Activated naive CD8-positive, alpha-beta T cell (primary cell): ENCODE measurements at regions not wholly inside any gene's neighbourhood (a gene's known extent, or its start where the extent isn't known, plus 50 kb on each side); places are given as distances from the start of the nearest gene placed in this dataset.

Source experiments
- H3K27ac Mint-ChIP-seq: one replicate; pipeline ENCODE4 v1.8.0; 2021; ENCODE audit warnings: mixed read lengths
- H3K27me3 Mint-ChIP-seq: one replicate; pipeline ENCODE4 v1.8.0; 2021; ENCODE audit warnings: mixed read lengths
- H3K36me3 Mint-ChIP-seq: one replicate; pipeline ENCODE4 v1.8.0; 2021; ENCODE audit warnings: mixed read lengths
- H3K4me1 Mint-ChIP-seq: one replicate; pipeline ENCODE4 v1.8.0; 2021; ENCODE audit warnings: low read depth, mixed read lengths
- H3K4me3 Mint-ChIP-seq: one replicate; pipeline ENCODE4 v1.8.0; 2021; ENCODE audit warnings: mild to moderate bottlenecking, mixed read lengths
- H3K9me3 Mint-ChIP-seq: one replicate; pipeline ENCODE4 v1.8.0; 2021; ENCODE audit warnings: low read depth, mixed read lengths

DNA sequence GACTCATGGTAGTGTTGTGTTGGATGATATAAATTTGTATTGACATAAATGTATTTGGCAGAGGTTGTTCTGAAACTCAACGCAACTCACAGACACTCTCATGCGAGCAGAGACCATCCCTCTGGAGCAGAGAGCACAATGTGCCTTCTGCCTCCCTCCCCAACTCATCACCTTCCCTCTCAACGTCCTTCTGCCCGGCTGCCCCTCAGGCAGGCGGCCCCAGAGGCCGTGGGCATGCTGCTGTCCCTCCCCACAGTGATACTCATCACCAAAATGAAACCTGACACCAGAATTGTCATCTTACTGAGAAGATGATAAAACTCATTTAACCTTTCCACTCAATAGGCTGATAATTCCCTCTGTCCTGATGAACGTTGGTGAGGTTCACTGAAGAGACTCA, 260.6 kb downstream of the ETS1 start:
- peak overlapping the region; percentile 99 for H3K27ac Mint-ChIP-seq
- H3K27me3 Mint-ChIP-seq, result no peaks in the 10 kb centered on the region

GRCh38 chr11:128324531-128325141, 262.7 kb downstream of the ETS1 start:
- Mint-ChIP-seq H3K4me1 (peaks cover 91% of the 10 kb centered on the region), H3K27me3 (no peaks in the 10 kb centered on the region), H3K4me3 (peak overlapping the region; percentile 69), H3K36me3 (peaks cover 4% of the 10 kb centered on the region), H3K27ac (peak overlapping the region; percentile 99), H3K9me3 (no peaks in the 10 kb centered on the region)

More for the DNA sequence above, 260.6 kb downstream of the ETS1 start:
- peaks cover 4% of the 10 kb centered on the region for H3K36me3 Mint-ChIP-seq
- H3K4me3 Mint-ChIP-seq, result peak overlapping the region; percentile 48
- peaks cover 98% of the 10 kb centered on the region for H3K4me1 Mint-ChIP-seq
- no peaks in the 10 kb centered on the region for H3K9me3 Mint-ChIP-seq

- peaks cover 4% of the 10 kb centered on the region for H3K36me3 Mint-ChIP-seq
- peak overlapping the region; percentile 99 for H3K27ac Mint-ChIP-seq
- H3K4me1 Mint-ChIP-seq, result peaks cover 91% of the 10 kb centered on the region
- H3K9me3 Mint-ChIP-seq, result no peaks in the 10 kb centered on the region
- no peaks in the 10 kb centered on the region for H3K27me3 Mint-ChIP-seq
- H3K4me3 Mint-ChIP-seq, result peak overlapping the region; percentile 69
Measured at GRCh38 chr11:128324051-128324481, 263.3 kb downstream of the ETS1 start.

DNA sequence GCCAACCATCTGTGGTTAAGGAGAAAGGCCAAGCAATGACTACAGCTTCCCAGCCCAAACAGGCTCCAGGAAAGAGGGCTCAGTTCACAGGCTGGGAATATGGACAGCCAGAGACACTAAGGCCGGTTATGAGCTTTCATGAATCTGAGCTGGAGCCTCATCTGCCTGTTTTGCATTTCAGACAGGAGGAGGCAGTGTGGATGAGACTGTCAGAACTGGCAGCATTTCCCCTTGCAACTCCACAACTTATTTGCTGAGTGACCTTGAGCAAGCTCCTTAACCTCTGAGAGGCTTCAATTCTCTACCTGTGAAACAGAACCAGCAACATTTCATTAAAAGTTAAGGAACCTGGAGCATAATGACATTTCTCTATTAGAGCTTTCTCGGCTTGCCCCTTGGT, 264.0 kb downstream of the ETS1 start:
- no peaks in the 10 kb centered on the region for H3K27me3 Mint-ChIP-seq
- peaks cover 6% of the 10 kb centered on the region for H3K36me3 Mint-ChIP-seq
- peaks cover 4% of the 10 kb centered on the region for H3K9me3 Mint-ChIP-seq
- H3K27ac Mint-ChIP-seq, result peak overlapping the region; percentile 99
- peaks cover 91% of the 10 kb centered on the region for H3K4me1 Mint-ChIP-seq
- peak overlapping the region; percentile 69 for H3K4me3 Mint-ChIP-seq

GRCh38 chr11:128318856-128319474, 268.4 kb downstream of the ETS1 start:
- Mint-ChIP-seq H3K4me1 (peaks cover 82% of the 10 kb centered on the region), H3K27me3 (no peaks in the 10 kb centered on the region), H3K9me3 (peaks cover 22% of the 10 kb centered on the region), H3K36me3 (peaks cover 22% of the 10 kb centered on the region), H3K4me3 (peak overlapping the region; percentile 48), H3K27ac (peak overlapping the region; percentile 88)

- no peak overlapping the region for H3K4me3 Mint-ChIP-seq
- H3K36me3 Mint-ChIP-seq, result peaks cover 27% of the 10 kb centered on the region
- no peaks in the 10 kb centered on the region for H3K27me3 Mint-ChIP-seq
- H3K9me3 Mint-ChIP-seq, result peaks cover 25% of the 10 kb centered on the region
- H3K4me1 Mint-ChIP-seq, result peaks cover 78% of the 10 kb centered on the region
- peak overlapping the region; percentile 83 for H3K27ac Mint-ChIP-seq
Measured at GRCh38 chr11:128316541-128317227, 270.7 kb downstream of the ETS1 start.

DNA sequence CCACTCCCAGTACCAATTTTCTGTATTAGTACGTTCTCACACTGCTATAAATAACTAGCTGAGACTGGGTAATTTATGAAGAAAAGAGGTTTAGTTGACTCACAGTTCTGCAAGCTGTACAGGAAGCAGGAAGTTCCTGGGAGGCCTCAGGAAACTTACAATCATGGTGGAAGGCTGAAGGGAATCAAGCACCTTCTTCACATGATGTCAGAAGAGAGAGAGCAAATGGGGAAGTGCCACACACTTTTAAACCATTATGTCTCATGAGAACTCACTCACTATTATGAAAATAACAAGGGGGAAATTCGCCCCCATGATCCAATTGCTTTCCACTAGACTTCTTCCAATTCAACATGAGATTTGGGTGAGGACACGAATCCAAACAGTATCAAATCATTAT, 271.4 kb downstream of the ETS1 start:
- Mint-ChIP-seq H3K27me3 (no peaks in the 10 kb centered on the region), H3K4me3 (no peak overlapping the region), H3K36me3 (peaks cover 27% of the 10 kb centered on the region), H3K9me3 (peaks cover 25% of the 10 kb centered on the region), H3K4me1 (peaks cover 80% of the 10 kb centered on the region), H3K27ac (peak overlapping the region; percentile 83)

- Mint-ChIP-seq H3K27ac (peak overlapping the region; percentile 86), H3K4me1 (peaks cover 86% of the 10 kb centered on the region), H3K4me3 (peak overlapping the region; percentile 36), H3K27me3 (no peaks in the 10 kb centered on the region), H3K9me3 (peaks cover 25% of the 10 kb centered on the region), H3K36me3 (peaks cover 30% of the 10 kb centered on the region)
Measured at GRCh38 chr11:128313931-128314330, 273.4 kb downstream of the ETS1 start.

DNA sequence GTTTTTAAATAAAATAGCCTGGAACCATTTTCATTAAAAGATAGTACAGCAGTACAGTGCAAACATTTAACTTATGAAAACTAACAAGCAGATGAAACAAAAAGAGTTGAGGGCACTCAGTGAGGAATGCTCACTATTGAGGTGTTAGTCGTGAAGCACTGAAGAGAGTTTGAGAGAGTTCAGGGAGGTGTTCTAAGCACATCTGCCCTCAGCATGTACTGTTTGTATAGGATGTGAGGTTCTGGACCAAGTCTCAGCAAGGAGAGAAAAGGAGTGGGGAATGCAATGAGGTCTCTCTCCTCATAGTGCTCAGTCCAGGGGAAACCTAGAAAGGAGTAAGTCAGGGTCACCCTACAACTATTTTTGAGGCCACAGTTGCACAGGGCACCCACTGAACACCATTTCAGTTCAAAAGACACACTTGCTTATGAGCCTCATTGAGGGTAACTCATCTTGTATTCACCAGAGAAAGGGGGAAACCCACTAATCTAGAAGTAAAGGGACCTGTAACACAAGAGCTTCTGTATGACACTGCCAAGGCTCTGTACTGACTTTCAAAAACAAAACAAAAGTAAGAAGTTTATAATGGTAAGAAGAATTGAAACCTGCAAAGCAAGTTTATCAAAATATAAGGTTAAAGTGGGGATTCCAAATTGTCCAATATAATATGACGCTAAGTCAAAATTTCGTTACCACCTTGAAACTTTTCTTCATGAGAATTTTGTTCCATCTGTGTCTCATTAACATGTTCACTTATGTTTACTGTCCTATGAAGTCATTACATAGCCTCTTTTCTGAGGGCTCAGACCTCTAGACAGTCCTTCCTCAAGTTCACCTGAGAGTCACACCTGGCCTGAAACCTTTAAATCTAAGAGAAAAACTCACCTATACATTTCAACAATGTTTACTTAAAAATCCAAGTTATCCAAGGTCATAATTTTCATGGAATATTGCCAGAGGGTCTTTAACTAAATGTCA, 275.3 kb downstream of the ETS1 start:
- peaks cover 86% of the 10 kb centered on the region for H3K4me1 Mint-ChIP-seq
- peaks cover 29% of the 10 kb centered on the region for H3K36me3 Mint-ChIP-seq
- peak overlapping the region; percentile 90 for H3K27ac Mint-ChIP-seq
- H3K27me3 Mint-ChIP-seq, result no peaks in the 10 kb centered on the region
- H3K9me3 Mint-ChIP-seq, result peaks cover 21% of the 10 kb centered on the region
- H3K4me3 Mint-ChIP-seq, result peak overlapping the region; percentile 19

GRCh38 chr11:128310676-128311445, 276.5 kb downstream of the ETS1 start:
- H3K4me1 Mint-ChIP-seq, result peaks cover 84% of the 10 kb centered on the region
- peak overlapping the region; percentile 90 for H3K27ac Mint-ChIP-seq
- H3K9me3 Mint-ChIP-seq, result peaks cover 15% of the 10 kb centered on the region
- H3K36me3 Mint-ChIP-seq, result peaks cover 25% of the 10 kb centered on the region
- H3K4me3 Mint-ChIP-seq, result peak overlapping the region; percentile 50
- H3K27me3 Mint-ChIP-seq, result no peaks in the 10 kb centered on the region

- peak overlapping the region; percentile 90 for H3K27ac Mint-ChIP-seq
- peaks cover 18% of the 10 kb centered on the region for H3K36me3 Mint-ChIP-seq
- no peaks in the 10 kb centered on the region for H3K27me3 Mint-ChIP-seq
- H3K9me3 Mint-ChIP-seq, result peaks cover 9% of the 10 kb centered on the region
- H3K4me3 Mint-ChIP-seq, result peak overlapping the region; percentile 1
- peaks cover 86% of the 10 kb centered on the region for H3K4me1 Mint-ChIP-seq
Measured at GRCh38 chr11:128310005-128310404, 277.4 kb downstream of the ETS1 start.

DNA sequence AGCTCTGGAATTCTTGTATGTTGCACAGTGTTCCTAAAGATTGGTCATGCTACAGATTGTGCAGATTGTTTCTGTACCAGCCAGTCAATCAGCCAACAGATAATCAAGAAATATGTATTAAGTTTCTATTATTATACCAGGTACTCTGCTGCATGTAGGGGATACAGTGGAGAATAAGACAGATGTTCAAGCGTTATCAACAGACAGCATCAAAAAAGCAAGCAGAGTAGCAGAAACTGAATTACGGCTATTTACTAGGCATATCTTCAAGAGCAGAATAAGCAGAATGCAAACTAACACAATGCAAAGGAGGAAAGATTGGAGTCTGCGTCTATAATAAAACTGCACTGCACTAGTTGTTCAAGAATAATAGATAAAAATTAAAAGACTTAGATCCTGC, 278.6 kb downstream of the ETS1 start:
- Mint-ChIP-seq H3K9me3 (peaks cover under 1% of the 10 kb centered on the region), H3K36me3 (peaks cover 9% of the 10 kb centered on the region), H3K27me3 (no peaks in the 10 kb centered on the region), H3K4me1 (peaks cover 92% of the 10 kb centered on the region), H3K4me3 (no peak overlapping the region), H3K27ac (peak overlapping the region; percentile 52)

- Mint-ChIP-seq H3K27me3 (no peaks in the 10 kb centered on the region), H3K4me3 (peak overlapping the region; percentile 46), H3K4me1 (peaks cover 91% of the 10 kb centered on the region), H3K9me3 (no peaks in the 10 kb centered on the region), H3K36me3 (peaks cover 6% of the 10 kb centered on the region), H3K27ac (peak overlapping the region; percentile 85)
Measured at GRCh38 chr11:128305588-128305987, 281.8 kb downstream of the ETS1 start.
